ENCODE measurements at regions not wholly inside any gene's neighbourhood (a gene's known extent, or its start where the extent isn't known, plus 50 kb on each side); places are given as distances from the start of the nearest gene placed in this dataset.
A peak's percentile ranks its signal among the peaks of the same experiment; 100 is the strongest.

DNA sequence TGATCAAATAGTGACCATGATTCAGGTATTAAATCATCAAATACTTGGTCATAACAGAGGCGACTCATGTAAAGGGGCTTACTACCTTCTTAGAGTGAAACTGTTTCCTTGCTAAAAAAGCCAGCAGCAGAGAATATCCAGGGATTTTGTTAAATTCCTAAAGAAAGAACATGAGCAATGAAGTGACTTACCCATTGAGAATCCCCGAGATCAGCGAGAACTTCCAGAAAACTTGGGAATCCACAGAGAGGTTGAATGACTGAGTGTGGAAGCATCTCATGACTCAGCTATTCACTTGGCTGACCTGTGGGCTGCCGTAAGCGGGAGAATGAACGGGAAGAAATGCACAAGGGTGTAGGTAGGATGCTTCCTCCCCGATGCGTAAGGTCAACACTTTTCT is 85.3 kb upstream of the KCNA1 start:
- H3K79me2 ChIP-seq (ENCODE audit: control insufficient read depth, insufficient read depth, low read length), result no peaks in the 10 kb centered on the region
- no peaks in the 10 kb centered on the region for H4K20me1 ChIP-seq (replicated peaks; ENCODE audit: control insufficient read depth, extremely low read depth, insufficient read depth, low read length)
- no peak overlapping the region for H3K9ac ChIP-seq (replicated peaks; ENCODE audit: extremely low read depth, insufficient read depth, low read length)
- peaks cover 0 to 3% of the 10 kb centered on the region in 2 experiments for H3K27me3 ChIP-seq (ENCODE audit: control insufficient read depth in 2 of 2, insufficient read depth in 2 of 2, low read length in 2 of 2)
- peaks cover 23% of the 10 kb centered on the region for H3K4me1 ChIP-seq (ENCODE audit: control insufficient read depth, extremely low read depth, insufficient read depth, low read length)
- intact Hi-C loops (cut with micrococcal nuclease) (no loop called here), dilution Hi-C loops (cut with MboI; ENCODE audit: extremely low pct_ligation_motif_present, low sequenced_read_pairs) (no loop called here)
- no TSS peak for BruUV-seq (replicated peaks)
- DNase-seq (ENCODE audit: low read depth, low spot score), result peak; percentile 20
- TF ChIP-seq POLR2A (IDR thresholded peaks at IDR 0.05; ENCODE audit: low read depth, low read length) (no peak), POLR2AphosphoS5 (IDR thresholded peaks at IDR 0.05; ENCODE audit: insufficient read depth, low read depth, low read length) (no peak), FOS (IDR thresholded peaks at IDR 0.05; ENCODE audit: borderline replicate concordance, insufficient read depth, low read length) (peak; percentile 53), JUN (IDR thresholded peaks at IDR 0.05; ENCODE audit: borderline replicate concordance, insufficient read depth, insufficient read length, low read depth) (no peak), GATA2 (IDR thresholded peaks at IDR 0.05; ENCODE audit: insufficient read depth, insufficient read length, low read depth, low read length) (no peak), EZH2 (IDR thresholded peaks at IDR 0.05; ENCODE audit: borderline replicate concordance, low read depth, low read length, severe bottlenecking) (no peak)
- TF ChIP-seq, protein P1, sequence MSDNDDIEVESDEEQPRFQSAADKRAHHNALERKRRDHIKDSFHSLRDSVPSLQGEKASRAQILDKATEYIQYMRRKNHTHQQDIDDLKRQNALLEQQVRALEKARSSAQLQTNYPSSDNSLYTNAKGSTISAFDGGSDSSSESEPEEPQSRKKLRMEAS (IDR thresholded peaks at IDR 0.05; ENCODE audit: insufficient read depth, insufficient read length), result no peak
- ChIA-PET POLR2A (no interaction called here), CTCF (no interaction called here)
- peak overlapping the region; percentile 44 for H3K4me2 ChIP-seq (ENCODE audit: insufficient read depth, low read length)
- H3K9me3 ChIP-seq (replicated peaks; ENCODE audit: control insufficient read depth, insufficient read depth, low read length), result no peaks in the 10 kb centered on the region
- no peaks in the 10 kb centered on the region for H3K9me1 ChIP-seq (replicated peaks; ENCODE audit: control insufficient read depth, extremely low read depth, insufficient read depth, low read length)
- H2AFZ ChIP-seq (ENCODE audit: low read depth, low read length), result no peak overlapping the region
- H3K36me3 ChIP-seq (ENCODE audit: control insufficient read depth in 2 of 2, extremely low read depth in 1 of 2, insufficient read depth in 2 of 2, low read length in 2 of 2), result no peaks in the 10 kb centered on the region
- no peak overlapping the region for H3K4me3 ChIP-seq (replicated peaks in 1 of 3; ENCODE audit: insufficient read depth in 1 of 3, low read depth in 1 of 3, low read length in 3 of 3)
- H3K27ac ChIP-seq (ENCODE audit: insufficient read depth, low read depth, low read length), result peak overlapping the region; percentile 34
- peak; percentile 37 for FAIRE-seq

DNA sequence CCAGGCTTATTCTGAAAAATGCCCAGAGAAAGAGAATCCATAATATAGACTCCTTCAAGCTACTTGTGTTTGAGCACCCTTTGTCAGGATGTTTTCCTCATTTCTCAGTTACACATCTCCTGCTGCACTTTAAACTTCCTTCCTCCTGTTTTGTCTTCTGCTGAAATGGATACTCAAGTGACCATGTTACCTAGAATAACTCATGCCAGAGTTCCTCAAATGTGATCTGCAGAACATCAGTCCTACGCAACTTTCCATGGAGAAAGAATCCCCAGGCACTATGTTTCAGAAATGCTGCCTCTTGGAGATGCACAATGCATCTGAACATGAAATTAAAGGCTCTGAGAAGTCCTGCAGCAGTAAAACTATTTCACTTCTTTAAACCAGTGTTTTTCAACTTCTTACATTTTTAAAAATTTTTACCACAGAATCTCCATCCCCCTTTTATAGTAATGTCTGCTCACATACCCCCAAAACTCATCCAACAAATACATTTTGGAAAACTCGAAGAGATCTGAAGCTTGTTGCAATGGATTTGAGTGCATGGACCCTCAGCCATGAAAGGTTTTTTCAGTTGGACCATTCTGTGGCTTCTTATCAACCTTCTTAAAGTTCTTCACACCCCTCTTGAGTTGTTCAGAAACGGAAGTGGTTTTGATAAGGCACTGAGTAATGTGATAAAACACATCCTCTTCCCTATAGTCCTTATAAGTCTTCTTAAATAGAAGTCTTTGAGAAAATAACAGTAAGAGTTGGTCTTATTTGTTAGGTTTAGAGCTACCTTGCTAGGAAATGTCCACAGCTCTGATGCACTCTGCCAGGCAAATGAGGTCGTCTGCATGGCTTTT is 84.5 kb upstream of the KCNA1 start:
- no TSS peak for BruUV-seq (replicated peaks)
- peaks cover 23% of the 10 kb centered on the region for H3K4me1 ChIP-seq (ENCODE audit: control insufficient read depth, extremely low read depth, insufficient read depth, low read length)
- TF ChIP-seq GATA2 (IDR thresholded peaks at IDR 0.05; ENCODE audit: insufficient read depth, insufficient read length, low read depth, low read length), result peak; percentile 62
- TF ChIP-seq, protein P2, sequence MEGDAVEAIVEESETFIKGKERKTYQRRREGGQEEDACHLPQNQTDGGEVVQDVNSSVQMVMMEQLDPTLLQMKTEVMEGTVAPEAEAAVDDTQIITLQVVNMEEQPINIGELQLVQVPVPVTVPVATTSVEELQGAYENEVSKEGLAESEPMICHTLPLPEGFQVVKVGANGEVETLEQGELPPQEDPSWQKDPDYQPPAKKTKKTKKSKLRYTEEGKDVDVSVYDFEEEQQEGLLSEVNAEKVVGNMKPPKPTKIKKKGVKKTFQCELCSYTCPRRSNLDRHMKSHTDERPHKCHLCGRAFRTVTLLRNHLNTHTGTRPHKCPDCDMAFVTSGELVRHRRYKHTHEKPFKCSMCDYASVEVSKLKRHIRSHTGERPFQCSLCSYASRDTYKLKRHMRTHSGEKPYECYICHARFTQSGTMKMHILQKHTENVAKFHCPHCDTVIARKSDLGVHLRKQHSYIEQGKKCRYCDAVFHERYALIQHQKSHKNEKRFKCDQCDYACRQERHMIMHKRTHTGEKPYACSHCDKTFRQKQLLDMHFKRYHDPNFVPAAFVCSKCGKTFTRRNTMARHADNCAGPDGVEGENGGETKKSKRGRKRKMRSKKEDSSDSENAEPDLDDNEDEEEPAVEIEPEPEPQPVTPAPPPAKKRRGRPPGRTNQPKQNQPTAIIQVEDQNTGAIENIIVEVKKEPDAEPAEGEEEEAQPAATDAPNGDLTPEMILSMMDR (IDR thresholded peaks at IDR 0.05; ENCODE audit: extremely low read depth in 1 of 2, insufficient read depth in 1 of 2, low read depth in 1 of 2, low read length in 2 of 2), result no peak
- H3K4me2 ChIP-seq (ENCODE audit: insufficient read depth, low read length), result peak overlapping the region; percentile 44
- no peak overlapping the region for H2AFZ ChIP-seq (ENCODE audit: low read depth, low read length)
- peaks cover 0 to 3% of the 10 kb centered on the region in 2 experiments for H3K27me3 ChIP-seq (ENCODE audit: control insufficient read depth in 2 of 2, insufficient read depth in 2 of 2, low read length in 2 of 2)
- dilution Hi-C loops (cut with MboI; ENCODE audit: extremely low pct_ligation_motif_present, low sequenced_read_pairs) (no loop called here), intact Hi-C loops (cut with micrococcal nuclease) (no loop called here)
- DNase-seq (ENCODE audit: low read depth, low spot score) (no peak), FAIRE-seq (peak; percentile 18)
- H3K9me1 ChIP-seq (replicated peaks; ENCODE audit: control insufficient read depth, extremely low read depth, insufficient read depth, low read length), result no peaks in the 10 kb centered on the region
- ChIA-PET POLR2A (no interaction called here), CTCF (no interaction called here)
- no peak overlapping the region for H3K4me3 ChIP-seq (replicated peaks in 1 of 3; ENCODE audit: insufficient read depth in 1 of 3, low read depth in 1 of 3, low read length in 3 of 3)
- no peaks in the 10 kb centered on the region for H4K20me1 ChIP-seq (replicated peaks; ENCODE audit: control insufficient read depth, extremely low read depth, insufficient read depth, low read length)
- H3K36me3 ChIP-seq (ENCODE audit: control insufficient read depth in 2 of 2, extremely low read depth in 1 of 2, insufficient read depth in 2 of 2, low read length in 2 of 2), result no peaks in the 10 kb centered on the region
- no peak overlapping the region for H3K9ac ChIP-seq (replicated peaks; ENCODE audit: extremely low read depth, insufficient read depth, low read length)
- H3K27ac ChIP-seq (ENCODE audit: insufficient read depth, low read depth, low read length), result no peak overlapping the region
- H3K79me2 ChIP-seq (ENCODE audit: control insufficient read depth, insufficient read depth, low read length), result no peaks in the 10 kb centered on the region
- H3K9me3 ChIP-seq (replicated peaks; ENCODE audit: control insufficient read depth, insufficient read depth, low read length), result no peaks in the 10 kb centered on the region

Measured in endothelial cell of umbilical vein (primary cell).